Esophagus squamous epithelium (tissue), 5 donors: ENCODE measurements at regions not wholly inside any gene's neighbourhood (a gene's known extent, or its start where the extent isn't known, plus 50 kb on each side); places are given as distances from the start of the nearest gene placed in this dataset.
A peak's percentile ranks its signal among the peaks of the same experiment; 100 is the strongest.

Experiments
- DNase-seq: peaks from one replicate; lab custom pipeline; 2025; lab: John Stamatoyannopoulos, UW
- H3K27ac ChIP-seq, 4 donors: fragments of 200-600 bp; sonication (generic); one replicate each; pipeline ENCODE4 v1.5.1; 2016 to 2019; ENCODE audit warnings: mild to moderate bottlenecking in 1 of 4
- H3K27me3 ChIP-seq, 4 donors: fragments of 200-600 bp; sonication (generic); 1 replicate in 3 of 4; 2 replicates in 1 of 4; pipeline versions ENCODE4 v1.5.1 to v1.6.0; 2017 to 2021; ENCODE audit warnings: antibody characterized with exemption in 1 of 4
- H3K36me3 ChIP-seq, 3 donors: fragments of 200-600 bp; sonication (generic); one replicate each; pipeline ENCODE4 v1.5.1; 2016 to 2019
- H3K4me1 ChIP-seq, 3 donors: fragments of 200-600 bp; sonication (generic); one replicate each; pipeline ENCODE4 v1.5.1; 2017 to 2019
- H3K4me3 ChIP-seq, 4 donors: fragments of 200-600 bp; sonication (generic); 1 replicate in 3 of 4; 2 replicates in 1 of 4; pipeline ENCODE4 v1.5.1; 2016 to 2019; ENCODE audit warnings: mild to moderate bottlenecking in 2 of 4, moderate library complexity in 1 of 4
- H3K9me3 ChIP-seq, 3 donors: fragments of 200-600 bp; sonication (generic); one replicate each; pipeline ENCODE4 v1.5.1; 2016 to 2019
- CTCF ChIP-seq, 6 experiments: fragments of 450-650 bp in 4 of 6; fragments of 200-600 bp in 2 of 6; sonication (generic) in 2 of 6; IDR thresholded peaks; one replicate each; pipeline ENCODE4 v1.5.1; 2016 to 2019; ENCODE audit warnings: antibody characterized with exemption in 6 of 6, mild to moderate bottlenecking in 4 of 6, moderate library complexity in 4 of 6
- POLR2A ChIP-seq, 4 donors: fragments of 450-650 bp; IDR thresholded peaks; one replicate each; pipeline ENCODE4 v1.6.1; 2017; ENCODE audit warnings: antibody characterized with exemption in 4 of 4, mild to moderate bottlenecking in 4 of 4, moderate library complexity in 3 of 4
- WGBS, 2 donors: methylation state at CpG; one replicate each; pipeline ENCODE4 v1.1.5; 2018; 5-methylcytosine and 5-hydroxymethylcytosine counted together
- intact Hi-C: fragments of 100-400 bp; cut with DNase I; formaldehyde crosslinking; loops from one replicate; pipeline ENCODE4 v1.15.0; 2022
- donor health status: DM: yes; HTN: yes; CAD: no.

DNA sequence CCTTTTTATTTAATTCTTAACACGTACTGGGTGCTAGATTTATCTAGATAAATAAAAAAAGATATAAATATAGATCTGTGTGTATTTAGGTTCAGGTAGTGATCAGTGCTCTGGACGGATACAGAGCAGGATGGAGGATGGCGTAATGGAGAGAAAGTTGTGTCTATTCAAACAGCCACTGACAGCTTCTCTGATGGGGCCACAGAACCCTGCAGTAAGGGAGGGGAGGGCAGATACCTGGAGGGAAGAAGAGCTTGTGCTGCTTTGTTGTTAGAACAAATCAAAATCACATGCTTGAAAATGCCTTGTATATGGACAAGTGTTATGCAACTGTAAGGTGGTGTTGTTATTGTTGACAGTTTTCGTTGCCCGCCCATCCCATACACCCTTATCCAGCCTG, 170.2 kb downstream of the UTP18 start:
- Histone ChIP-seq H3K36me3 (no peaks in the 10 kb centered on the region), H3K4me3 (no peak overlapping the region), H3K27ac (no peak overlapping the region), H3K4me1 (peaks cover 0 to 15% (median 4%) of the 10 kb centered on the region in 3 donors), H3K9me3 (no peaks in the 10 kb centered on the region), H3K27me3 (peaks cover 0 to 16% (median 0%) of the 10 kb centered on the region in 4 donors)
- no peak for TF ChIP-seq CTCF (IDR thresholded peaks at IDR 0.05)
- WGBS, 2 donors, result 91 to 93% methylated on average over 5 of the region's 5 CpGs
- DNase-seq, result no peak
- intact Hi-C loops, result no loop called here

GRCh38 chr17:51434434-51435170, 174.3 kb downstream of the UTP18 start:
- TF ChIP-seq POLR2A (IDR thresholded peaks at IDR 0.05), result no peak
- TF ChIP-seq CTCF (IDR thresholded peaks at IDR 0.05), result no peak
- WGBS, 2 donors, result 44 to 48% methylated on average over 7 of the region's 7 CpGs

GRCh38 chr17:51435171-51435552, 174.8 kb downstream of the UTP18 start:
- no peak for TF ChIP-seq CTCF (IDR thresholded peaks at IDR 0.05)
- TF ChIP-seq POLR2A (IDR thresholded peaks at IDR 0.05), result no peak
- no peak for DNase-seq
- Histone ChIP-seq H3K4me1 (peaks cover 0 to 18% (median 4%) of the 10 kb centered on the region in 3 donors), H3K4me3 (no peak overlapping the region), H3K27ac (no peak overlapping the region), H3K36me3 (no peaks in the 10 kb centered on the region), H3K9me3 (no peaks in the 10 kb centered on the region), H3K27me3 (peaks cover 0 to 20% (median 0%) of the 10 kb centered on the region in 4 donors)
- intact Hi-C loops, result no loop called here
- 50 to 54% methylated on average over 3 of the region's 3 CpGs for WGBS, 2 donors

More at GRCh38 chr17:51434434-51435170, 174.3 kb downstream of the UTP18 start:
- peaks cover 0 to 19% (median 0%) of the 10 kb centered on the region in 4 donors for H3K27me3 ChIP-seq
- H3K36me3 ChIP-seq, result no peaks in the 10 kb centered on the region
- H3K4me3 ChIP-seq, result no peak overlapping the region
- H3K9me3 ChIP-seq, result no peaks in the 10 kb centered on the region
- H3K4me1 ChIP-seq, result peaks cover 0 to 14% (median 4%) of the 10 kb centered on the region in 3 donors
- DNase-seq, result no peak
- H3K27ac ChIP-seq, result no peak overlapping the region
- intact Hi-C loops, result no loop called here

DNA sequence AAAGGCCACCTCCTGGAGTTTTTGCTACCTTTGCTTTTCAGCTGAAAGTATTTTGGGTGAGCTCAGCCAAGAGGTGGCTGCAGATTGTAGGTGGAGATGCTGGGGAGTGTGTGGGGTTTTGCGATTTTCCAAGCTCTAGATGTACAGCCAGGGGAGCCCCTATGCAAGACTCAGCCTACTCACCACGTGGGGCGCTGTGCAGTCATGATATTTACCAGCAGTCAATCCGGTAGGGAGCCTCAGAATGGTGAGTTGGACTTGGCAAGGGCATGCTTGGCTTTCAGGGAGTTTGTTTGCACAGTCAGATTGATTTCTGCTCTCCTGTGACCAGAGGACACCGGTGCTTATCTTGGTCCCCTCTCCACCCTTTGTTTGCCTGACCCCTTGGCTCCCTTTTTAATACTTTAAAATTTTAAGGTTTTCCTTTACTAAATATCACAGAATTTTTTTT, 175.3 kb downstream of the UTP18 start:
- H3K27ac ChIP-seq, result no peak overlapping the region
- no peak overlapping the region for H3K4me3 ChIP-seq
- H3K4me1 ChIP-seq, result peaks cover 0 to 18% (median 4%) of the 10 kb centered on the region in 3 donors
- 9 to 16% methylated on average over 5 of the region's 5 CpGs for WGBS, 2 donors
- peak in 3 of 6 experiments; percentile 10 to 51 (median 15) for TF ChIP-seq CTCF (IDR thresholded peaks at IDR 0.05)
- TF ChIP-seq POLR2A (IDR thresholded peaks at IDR 0.05), result no peak
- DNase-seq, result no peak
- no peaks in the 10 kb centered on the region for H3K36me3 ChIP-seq
- H3K9me3 ChIP-seq, result no peaks in the 10 kb centered on the region
- intact Hi-C loops, result no loop called here
- peaks cover 0 to 25% (median 0%) of the 10 kb centered on the region in 4 donors for H3K27me3 ChIP-seq

GRCh38 chr17:51439395-51440229, 179.3 kb downstream of the UTP18 start:
- Histone ChIP-seq H3K27ac (peak overlapping the region in 1 of 4 donors; percentile 19), H3K36me3 (no peaks in the 10 kb centered on the region), H3K27me3 (peaks cover 0 to 61% (median 0%) of the 10 kb centered on the region in 4 donors), H3K4me3 (no peak overlapping the region), H3K4me1 (peaks cover 0 to 15% (median 4%) of the 10 kb centered on the region in 3 donors), H3K9me3 (no peaks in the 10 kb centered on the region)
- WGBS, 2 donors, result 22 to 39% methylated on average over 8 of the region's 8 CpGs
- intact Hi-C loops, result no loop called here
- no peak for DNase-seq
- TF ChIP-seq CTCF (IDR thresholded peaks at IDR 0.05), result no peak
- TF ChIP-seq POLR2A (IDR thresholded peaks at IDR 0.05), result no peak
